ENCODE measurements at regions not wholly inside any gene's neighbourhood (a gene's known extent, or its start where the extent isn't known, plus 50 kb on each side); places are given as distances from the start of the nearest gene placed in this dataset.

GRCh38 chr10:35835545-35835944 lies 193.4 kb upstream of the FZD8 start:
- no peaks in the 10 kb centered on the region for H3K27me3 ChIP-seq (replicated peaks in 1 of 4; ENCODE audit: control insufficient read depth in 3 of 4, extremely low read depth in 1 of 4, insufficient read depth in 3 of 4, low read length in 3 of 4)
- H3K56ac ChIP-seq (replicated peaks; ENCODE audit: insufficient read length, low read depth, low read length): no peak overlapping the region
- DNase-seq (ENCODE audit: low read depth in 1 of 2, low spot score in 2 of 2): no peak
- no peak overlapping the region for H2AFZ ChIP-seq (ENCODE audit: low read length)
- H4K5ac ChIP-seq (ENCODE audit: insufficient read length, low read depth, low read length): no peak overlapping the region
- no peak overlapping the region for H3K27ac ChIP-seq (ENCODE audit: low read depth, low read length)
- H3K4ac ChIP-seq (replicated peaks; ENCODE audit: insufficient read length, low read depth, low read length): no peak overlapping the region
- H3K18ac ChIP-seq (ENCODE audit: extremely low read depth, low read length): no peak overlapping the region
- no peak overlapping the region for H4K91ac ChIP-seq (replicated peaks; ENCODE audit: insufficient read length, low read length)
- no peak overlapping the region for H3K4me3 ChIP-seq (ENCODE audit: extremely low read depth in 1 of 4, insufficient read depth in 2 of 4, low read depth in 3 of 4, low read length in 4 of 4)
- H3K36me3 ChIP-seq (ENCODE audit: control insufficient read depth in 2 of 4, insufficient read depth in 4 of 4, low read length in 3 of 4): no peaks in the 10 kb centered on the region
- no peaks in the 10 kb centered on the region for H4K20me1 ChIP-seq (replicated peaks in 1 of 2; ENCODE audit: control insufficient read depth in 1 of 2, insufficient read depth in 2 of 2, low read length in 2 of 2)
- no peaks in the 10 kb centered on the region for H3K23me2 ChIP-seq (ENCODE audit: low read depth, low read length)
- H2BK12ac ChIP-seq (ENCODE audit: low read depth, low read length): no peak overlapping the region
- no peak overlapping the region for H2BK5ac ChIP-seq (ENCODE audit: low read depth, low read length)
- no peak overlapping the region for H2BK120ac ChIP-seq (replicated peaks; ENCODE audit: low read depth, low read length)
- H3K79me1 ChIP-seq (ENCODE audit: low read depth, low read length): no peaks in the 10 kb centered on the region
- no peak overlapping the region for H3K23ac ChIP-seq (ENCODE audit: insufficient read length)
- H3K4me1 ChIP-seq (replicated peaks in 1 of 4; ENCODE audit: control insufficient read depth in 3 of 4, insufficient read depth in 4 of 4, low read length in 3 of 4): peaks cover 0 to 5% (median 2%) of the 10 kb centered on the region in 4 experiments; a peak in 3 of 7 replicates
- no peak overlapping the region for H3K4me2 ChIP-seq (ENCODE audit: insufficient read depth in 1 of 2, low read depth in 2 of 2, low read length in 2 of 2)
- H2AK5ac ChIP-seq (ENCODE audit: low read depth, low read length): no peak overlapping the region
- no peak for FAIRE-seq
- H3K9me3 ChIP-seq (ENCODE audit: insufficient read depth in 2 of 2, low read depth in 1 of 2, low read length in 1 of 2): 0 out of 4 replicates have a peak, but pooled peaks cover 4% of the 10 kb centered on the region in 2 experiments
- H3K9ac ChIP-seq (replicated peaks in 1 of 4; ENCODE audit: extremely low read depth in 1 of 4, low read depth in 3 of 4, low read length in 3 of 4): no peak overlapping the region
- CTCF ChIA-PET (ENCODE audit: partially characterized antibody): interaction anchor here (0.6 to 4.7 kb wide), 5 partner anchors 12 to 870 kb away, joined by 3 to 22 read pairs (median 3); no protein-coding TSS in a partner anchor
- no peak overlapping the region for H2BK15ac ChIP-seq (ENCODE audit: low read length)
- no peak overlapping the region for H4K8ac ChIP-seq (ENCODE audit: extremely low read depth, insufficient read depth, low read length)
- POLR2A ChIA-PET (ENCODE audit: partially characterized antibody): no interaction called here
- TF ChIP-seq NRF1 (IDR thresholded peaks at IDR 0.05; ENCODE audit: low read depth, low read length) (no peak), KDM5A (IDR thresholded peaks at IDR 0.05; ENCODE audit: low read length) (no peak), MAFK (IDR thresholded peaks at IDR 0.05; ENCODE audit: low read depth, low read length) (no peak), JUND (IDR thresholded peaks at IDR 0.05; ENCODE audit: low read length) (no peak), SIN3A (conservative IDR thresholded peaks at IDR 0.05 in 1 of 2, IDR thresholded peaks at IDR 0.05 in 1 of 2; ENCODE audit: low read depth in 1 of 2, low read length in 2 of 2) (no peak), TAF1 (IDR thresholded peaks at IDR 0.05; ENCODE audit: low read depth, low read length) (no peak), CREB1 (IDR thresholded peaks at IDR 0.05) (no peak), JUN (IDR thresholded peaks at IDR 0.05; ENCODE audit: low read depth, low read length) (no peak), POLR2A (IDR thresholded peaks at IDR 0.05; ENCODE audit: control extremely low read depth in 1 of 2, low read depth in 2 of 2, low read length in 2 of 2) (no peak), EGR1 (IDR thresholded peaks at IDR 0.05; ENCODE audit: borderline replicate concordance, low read depth, low read length) (no peak), SP1 (IDR thresholded peaks at IDR 0.05; ENCODE audit: low read depth, low read length) (no peak), RXRA (IDR thresholded peaks at IDR 0.05; ENCODE audit: insufficient read depth, low read depth, low read length) (no peak), EZH2 (IDR thresholded peaks at IDR 0.05; ENCODE audit: low read depth, low read length, severe bottlenecking) (no peak), ASH2L (IDR thresholded peaks at IDR 0.05; ENCODE audit: low read length) (no peak), TCF12 (IDR thresholded peaks at IDR 0.05; ENCODE audit: low read depth, low read length) (no peak)
- H3K79me2 ChIP-seq (ENCODE audit: control insufficient read depth in 1 of 2, insufficient read depth in 2 of 2, low read length in 2 of 2): no peaks in the 10 kb centered on the region
- WGBS, 2 experiments (ENCODE audit: extremely low coverage in 1 of 2, insufficient coverage in 1 of 2, insufficient read length in 1 of 2, insufficient replicate concordance in 2 of 2, low coverage in 1 of 2, low lambda C conversion rate in 2 of 2, missing lambda C conversion rate in 1 of 2): 88% methylated on average over 3 of the region's 3 CpGs; no CpG with 5 or more reads in 1 of the 2 experiments
- no peak overlapping the region for H2BK20ac ChIP-seq (ENCODE audit: low read length)
- no peak overlapping the region for H3K14ac ChIP-seq (ENCODE audit: insufficient read length)
